ENCODE measurements at regions not wholly inside any gene's neighbourhood (a gene's known extent, or its start where the extent isn't known, plus 50 kb on each side); places are given as distances from the start of the nearest gene placed in this dataset.

GRCh38 chr2:2663401-2664036 lies 332.4 kb upstream of the MYT1L start:
- H3K36me3 ChIP-seq: no peaks in the 10 kb centered on the region
- no peak for DNase-seq
- TF ChIP-seq CTCF (IDR thresholded peaks at IDR 0.05) (no peak), POLR2A (IDR thresholded peaks at IDR 0.05) (no peak)
- H3K4me1 ChIP-seq: peaks cover 8 to 16% of the 10 kb centered on the region in 2 donors
- WGBS, 2 donors: 71 to 73% methylated on average over 10 to 21 of the region's 23 CpGs
- no peak overlapping the region for H3K27ac ChIP-seq
- intact Hi-C loops (cut with DNase I): no loop called here
- no peak overlapping the region for H3K4me3 ChIP-seq (replicated peaks in 1 of 3)
- H3K27me3 ChIP-seq: no peaks in the 10 kb centered on the region
- H3K9me3 ChIP-seq: no peaks in the 10 kb centered on the region

DNA sequence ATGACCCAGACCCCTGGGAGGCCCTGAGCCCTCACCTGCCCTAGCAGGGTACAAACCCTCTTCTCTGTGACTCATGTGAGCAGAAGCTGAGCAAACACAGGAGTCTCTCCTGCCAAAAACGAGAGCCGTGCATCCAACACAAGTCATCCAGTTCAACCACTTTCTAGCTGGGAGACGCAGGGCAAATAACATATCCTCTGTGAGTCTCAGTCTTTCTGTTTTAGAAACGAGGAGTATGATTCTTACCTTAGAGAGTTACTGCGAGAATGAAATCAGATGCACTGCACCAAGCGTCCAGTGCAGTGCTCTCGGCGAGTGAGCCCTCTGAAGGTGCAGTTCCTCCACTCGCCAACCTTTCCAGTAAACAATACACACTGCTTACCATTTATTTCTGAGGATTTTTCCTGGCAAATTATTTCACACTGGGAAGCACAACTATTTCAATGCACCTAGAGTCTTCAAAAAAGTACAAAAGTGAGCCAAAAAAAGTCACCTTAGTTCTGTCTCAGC lies 331.8 kb upstream of the MYT1L start:
- WGBS, 2 donors: 46 to 49% methylated on average over 9 of the region's 9 CpGs
- TF ChIP-seq POLR2A (IDR thresholded peaks at IDR 0.05) (no peak), CTCF (IDR thresholded peaks at IDR 0.05) (no peak)
- no peaks in the 10 kb centered on the region for H3K36me3 ChIP-seq
- intact Hi-C loops (cut with DNase I): no loop called here
- peak overlapping the region in 1 of 3 donors; percentile 17 for H3K27ac ChIP-seq
- peaks cover 8 to 16% of the 10 kb centered on the region in 2 donors for H3K4me1 ChIP-seq
- no peaks in the 10 kb centered on the region for H3K9me3 ChIP-seq
- H3K4me3 ChIP-seq (replicated peaks in 1 of 3): no peak overlapping the region
- H3K27me3 ChIP-seq: no peaks in the 10 kb centered on the region
- peak; percentile 32 to 35 for DNase-seq

GRCh38 chr2:2662037-2662846 lies 331.2 kb upstream of the MYT1L start:
- no peaks in the 10 kb centered on the region for H3K27me3 ChIP-seq
- peaks cover 8 to 16% of the 10 kb centered on the region in 2 donors for H3K4me1 ChIP-seq
- peak; percentile 70 to 72 for DNase-seq
- no peak overlapping the region for H3K4me3 ChIP-seq (replicated peaks in 1 of 3)
- intact Hi-C loops (cut with DNase I): no loop called here
- no peaks in the 10 kb centered on the region for H3K9me3 ChIP-seq
- no peaks in the 10 kb centered on the region for H3K36me3 ChIP-seq
- 57 to 59% methylated on average over 9 to 15 of the region's 18 CpGs for WGBS, 2 donors
- peak in 1 of 2 donors; percentile 5 for TF ChIP-seq POLR2A (IDR thresholded peaks at IDR 0.05)
- no peak for TF ChIP-seq CTCF (IDR thresholded peaks at IDR 0.05)
- H3K27ac ChIP-seq: peak overlapping the region in 1 of 3 donors; percentile 17

- intact Hi-C loops (cut with DNase I): no loop called here
- DNase-seq: no peak
- H3K27me3 ChIP-seq: no peaks in the 10 kb centered on the region
- TF ChIP-seq POLR2A (IDR thresholded peaks at IDR 0.05): no peak
- TF ChIP-seq CTCF (IDR thresholded peaks at IDR 0.05): no peak
- H3K4me1 ChIP-seq: peaks cover 18 to 26% of the 10 kb centered on the region in 2 donors
- 77 to 82% methylated on average over 7 of the region's 7 CpGs for WGBS, 2 donors
- no peak overlapping the region for H3K4me3 ChIP-seq (replicated peaks in 1 of 3)
- no peaks in the 10 kb centered on the region for H3K36me3 ChIP-seq
- H3K9me3 ChIP-seq: no peaks in the 10 kb centered on the region
- H3K27ac ChIP-seq: no peak overlapping the region
These were observed 329.8 kb upstream of the MYT1L start for GRCh38 chr2:2660789-2661355.

Measured in thyroid gland (tissue), 4 donors.